ENCODE measurements at regions not wholly inside any gene's neighbourhood (a gene's known extent, or its start where the extent isn't known, plus 50 kb on each side); places are given as distances from the start of the nearest gene placed in this dataset.

DNA sequence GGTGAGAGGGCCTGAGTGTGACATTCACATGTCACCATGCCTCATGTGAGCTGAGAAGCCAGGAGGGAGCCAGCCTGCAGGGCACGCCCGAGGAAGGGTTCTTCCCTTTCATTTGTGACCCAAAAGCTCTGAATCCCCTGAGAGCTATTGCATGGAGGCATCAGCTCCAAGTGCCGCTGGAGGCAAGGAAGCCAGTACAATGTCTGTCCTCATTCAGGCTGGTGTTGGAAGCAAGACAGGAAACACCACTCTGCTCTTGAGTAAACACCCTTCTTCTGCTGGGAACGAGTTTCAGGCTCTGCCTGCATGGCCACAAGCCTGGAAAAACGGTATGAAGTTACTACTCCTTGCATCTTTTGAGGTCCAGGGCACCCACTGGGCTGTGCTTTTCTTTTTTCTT, 83.8 kb upstream of the LARGE1 start:
- Mint-ChIP-seq H3K27me3 (no peaks in the 10 kb centered on the region), H3K27ac (no peak overlapping the region), H3K36me3 (ENCODE audit: low read depth) (no peaks in the 10 kb centered on the region), H3K4me3 (no peak overlapping the region), H3K9me3 (peaks cover 14% of the 10 kb centered on the region), H3K4me1 (ENCODE audit: low read depth) (no peaks in the 10 kb centered on the region)
- DNase-seq (no peak), ATAC-seq (ENCODE audit: poor library complexity) (no peak)
- intact Hi-C loops (cut with DNase I, micrococcal nuclease), result no loop called here
- no peaks in the 10 kb centered on the region for H3K4me1 ChIP-seq (ENCODE audit: insufficient read depth, low read length)
- ChIA-PET CTCF (no interaction called here), POLR2A (no interaction called here)
- H3K9me3 ChIP-seq (ENCODE audit: control insufficient read depth in 1 of 2, insufficient read depth in 1 of 2, low read length in 2 of 2), result peaks cover 7 to 10% of the 10 kb centered on the region in 2 experiments
- H3K27ac ChIP-seq (ENCODE audit: low read depth in 1 of 2, low read length in 2 of 2), result no peak overlapping the region
- H3K4me3 ChIP-seq (ENCODE audit: low read length), result no peak overlapping the region
- TF ChIP-seq, protein P1, sequence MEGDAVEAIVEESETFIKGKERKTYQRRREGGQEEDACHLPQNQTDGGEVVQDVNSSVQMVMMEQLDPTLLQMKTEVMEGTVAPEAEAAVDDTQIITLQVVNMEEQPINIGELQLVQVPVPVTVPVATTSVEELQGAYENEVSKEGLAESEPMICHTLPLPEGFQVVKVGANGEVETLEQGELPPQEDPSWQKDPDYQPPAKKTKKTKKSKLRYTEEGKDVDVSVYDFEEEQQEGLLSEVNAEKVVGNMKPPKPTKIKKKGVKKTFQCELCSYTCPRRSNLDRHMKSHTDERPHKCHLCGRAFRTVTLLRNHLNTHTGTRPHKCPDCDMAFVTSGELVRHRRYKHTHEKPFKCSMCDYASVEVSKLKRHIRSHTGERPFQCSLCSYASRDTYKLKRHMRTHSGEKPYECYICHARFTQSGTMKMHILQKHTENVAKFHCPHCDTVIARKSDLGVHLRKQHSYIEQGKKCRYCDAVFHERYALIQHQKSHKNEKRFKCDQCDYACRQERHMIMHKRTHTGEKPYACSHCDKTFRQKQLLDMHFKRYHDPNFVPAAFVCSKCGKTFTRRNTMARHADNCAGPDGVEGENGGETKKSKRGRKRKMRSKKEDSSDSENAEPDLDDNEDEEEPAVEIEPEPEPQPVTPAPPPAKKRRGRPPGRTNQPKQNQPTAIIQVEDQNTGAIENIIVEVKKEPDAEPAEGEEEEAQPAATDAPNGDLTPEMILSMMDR (IDR thresholded peaks at IDR 0.05), result no peak
- no peaks in the 10 kb centered on the region for H3K27me3 ChIP-seq (ENCODE audit: control insufficient read depth in 1 of 2, insufficient read depth in 2 of 2, low read length in 2 of 2)
- H3K36me3 ChIP-seq (ENCODE audit: insufficient read depth, low read length), result no peaks in the 10 kb centered on the region

DNA sequence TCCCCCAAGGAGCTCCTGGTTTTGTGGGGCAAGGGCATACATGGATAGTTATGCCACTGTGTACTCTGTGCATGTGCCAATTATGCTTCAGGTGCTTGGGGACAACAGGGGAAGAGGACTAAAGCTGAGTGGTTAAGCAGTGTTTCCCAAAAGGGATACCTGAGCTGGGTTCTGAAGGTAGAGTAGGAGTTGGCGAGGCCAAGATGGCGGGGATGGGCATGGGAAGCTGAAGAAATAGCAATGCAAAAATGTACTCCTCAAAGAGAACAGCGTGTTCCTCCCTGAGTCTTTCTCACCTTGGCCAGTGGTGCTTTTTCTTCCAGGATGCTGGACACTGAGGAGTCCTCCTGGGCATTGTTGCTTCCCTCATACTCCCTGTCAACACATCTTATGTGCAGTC, 90.0 kb upstream of the LARGE1 start:
- no peak for DNase-seq
- intact Hi-C loops (cut with DNase I, micrococcal nuclease), result no loop called here
- Histone ChIP-seq H3K4me1 (ENCODE audit: insufficient read depth, low read length) (no peaks in the 10 kb centered on the region), H3K4me3 (ENCODE audit: low read length) (no peak overlapping the region), H3K9me3 (ENCODE audit: control insufficient read depth in 1 of 2, insufficient read depth in 1 of 2, low read length in 2 of 2) (peaks cover 1 to 7% of the 10 kb centered on the region in 2 experiments), H3K27ac (ENCODE audit: low read depth in 1 of 2, low read length in 2 of 2) (no peak overlapping the region), H3K36me3 (ENCODE audit: insufficient read depth, low read length) (no peaks in the 10 kb centered on the region), H3K27me3 (ENCODE audit: control insufficient read depth in 1 of 2, insufficient read depth in 2 of 2, low read length in 2 of 2) (no peaks in the 10 kb centered on the region)
- CTCF ChIA-PET, result no interaction called here
- Mint-ChIP-seq H3K4me3 (no peak overlapping the region), H3K27me3 (no peaks in the 10 kb centered on the region), H3K27ac (no peak overlapping the region), H3K36me3 (ENCODE audit: low read depth) (no peaks in the 10 kb centered on the region), H3K9me3 (peaks cover 13% of the 10 kb centered on the region), H3K4me1 (ENCODE audit: low read depth) (no peaks in the 10 kb centered on the region)
- POLR2A ChIA-PET, result no interaction called here
- TF ChIP-seq, protein P1 (IDR thresholded peaks at IDR 0.05), result no peak
- ATAC-seq (ENCODE audit: poor library complexity), result no peak

DNA sequence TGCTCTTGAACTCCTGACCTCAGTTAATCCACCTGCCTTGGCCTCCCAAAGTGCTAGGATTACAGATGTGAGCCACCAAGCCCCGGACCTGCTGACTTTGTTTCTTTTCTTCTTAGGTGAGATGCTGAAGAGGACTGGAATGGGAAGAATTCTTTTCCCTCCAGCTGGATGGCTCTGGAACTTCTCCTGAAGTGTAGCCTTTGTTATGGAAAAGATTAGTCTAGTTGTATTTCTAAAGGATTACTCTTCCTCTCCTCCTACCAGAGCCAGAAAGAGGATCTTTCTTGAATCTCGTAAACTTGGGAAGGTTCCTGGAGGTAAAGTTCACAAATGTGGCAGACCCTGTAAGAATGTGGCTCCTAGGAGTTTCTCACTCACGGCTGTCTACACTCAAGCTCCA, 95.4 kb upstream of the LARGE1 start:
- H3K4me3 ChIP-seq (ENCODE audit: low read length), result no peak overlapping the region
- H3K4me1 ChIP-seq (ENCODE audit: insufficient read depth, low read length), result no peaks in the 10 kb centered on the region
- Mint-ChIP-seq H3K27me3 (no peaks in the 10 kb centered on the region), H3K27ac (no peak overlapping the region), H3K9me3 (peaks cover 9% of the 10 kb centered on the region), H3K4me3 (no peak overlapping the region), H3K4me1 (ENCODE audit: low read depth) (no peaks in the 10 kb centered on the region), H3K36me3 (ENCODE audit: low read depth) (no peaks in the 10 kb centered on the region)
- ChIA-PET CTCF (no interaction called here), POLR2A (no interaction called here)
- TF ChIP-seq, protein P1 (IDR thresholded peaks at IDR 0.05), result no peak
- H3K27ac ChIP-seq (ENCODE audit: low read depth in 1 of 2, low read length in 2 of 2), result no peak overlapping the region
- no peak for DNase-seq
- H3K27me3 ChIP-seq (ENCODE audit: control insufficient read depth in 1 of 2, insufficient read depth in 2 of 2, low read length in 2 of 2), result no peaks in the 10 kb centered on the region
- intact Hi-C loops (cut with DNase I, micrococcal nuclease), result no loop called here
- peaks cover 7 to 10% of the 10 kb centered on the region in 2 experiments for H3K9me3 ChIP-seq (ENCODE audit: control insufficient read depth in 1 of 2, insufficient read depth in 1 of 2, low read length in 2 of 2)
- ATAC-seq (ENCODE audit: poor library complexity), result no peak
- no peaks in the 10 kb centered on the region for H3K36me3 ChIP-seq (ENCODE audit: insufficient read depth, low read length)
